PC-9 (cell line): ENCODE measurements at regions not wholly inside any gene's neighbourhood (a gene's known extent, or its start where the extent isn't known, plus 50 kb on each side); places are given as distances from the start of the nearest gene placed in this dataset.

Experiments used
- BruUV-seq: library from RNA; stranded (reverse); fragments of 400-500 nt; replicated peaks from 2 replicates; lab custom pipeline; 2021; lab: Mats Ljungman, UMichigan
- CTCF ChIA-PET: fragments of 300-600 bp; sonication (Branson Sonifier 250); formaldehyde crosslinking; loops from one replicate; lab custom pipeline; 2022; ENCODE audit warnings: antibody characterized with exemption; lab: Charles Lee
- POLR2A ChIA-PET: fragments of 300-600 bp; sonication (Branson Sonifier 250); formaldehyde crosslinking; loops from one replicate; lab custom pipeline; 2022; ENCODE audit warnings: antibody characterized with exemption; ENCODE audit not compliant: unreplicated experiment; lab: Charles Lee
- DNase-seq, 2 experiments: peaks; one replicate each; pipeline versions ENCODE4 v3.0.0 to v3.0.0-alpha.2; 2015 to 2022; ENCODE audit warnings: mixed read lengths in 1 of 2
- H2AFZ ChIP-seq: fragments of 200-600 bp; sonication (generic); 2 replicates; pipeline ENCODE4 v1.8.1; 2017; ENCODE audit warnings: antibody characterized with exemption
- H3F3A ChIP-seq: fragments of 200-600 bp; sonication (generic); 2 replicates; pipeline ENCODE4 v1.8.1; 2017; ENCODE audit warnings: antibody characterized with exemption, mild to moderate bottlenecking, low read depth; ENCODE audit not compliant: insufficient read depth
- H3K27ac ChIP-seq: fragments of 200-600 bp; sonication (generic); 2 replicates; pipeline ENCODE4 v1.6.1; 2016; ENCODE audit warnings: mixed run types
- H3K27me3 ChIP-seq: fragments of 200-600 bp; sonication (generic); 2 replicates; pipeline ENCODE4 v1.6.1; 2016; ENCODE audit warnings: low read depth, mixed run types; ENCODE audit not compliant: insufficient read depth
- H3K36me3 ChIP-seq: fragments of 200-600 bp; sonication (generic); 2 replicates; pipeline ENCODE4 v1.6.1; 2016; ENCODE audit warnings: low read depth, mixed run types
- H3K4me1 ChIP-seq: fragments of 200-600 bp; sonication (generic); replicated peaks from 2 replicates; pipeline ENCODE4 v1.6.1; 2016; ENCODE audit warnings: mixed run types; ENCODE audit not compliant: insufficient read depth
- H3K4me2 ChIP-seq: fragments of 200-600 bp; sonication (generic); 2 replicates; pipeline ENCODE4 v1.6.1; 2017; ENCODE audit warnings: mixed run types
- H3K4me3 ChIP-seq: fragments of 200-600 bp; sonication (generic); 2 replicates; pipeline ENCODE4 v1.6.1; 2016; ENCODE audit warnings: mixed run types
- H3K79me2 ChIP-seq: fragments of 200-600 bp; sonication (generic); 2 replicates; pipeline ENCODE4 v1.6.1; 2017; ENCODE audit warnings: low read depth, mixed run types
- H3K9me2 ChIP-seq: fragments of 200-600 bp; sonication (generic); 2 replicates; pipeline ENCODE4 v1.8.1; 2017; ENCODE audit warnings: mild to moderate bottlenecking; ENCODE audit not compliant: insufficient read depth
- H3K9me3 ChIP-seq: fragments of 200-600 bp; sonication (generic); 2 replicates; pipeline ENCODE4 v1.8.1; 2016; ENCODE audit warnings: low read depth; ENCODE audit not compliant: insufficient read depth
- H4K20me1 ChIP-seq: fragments of 200-600 bp; sonication (generic); 2 replicates; pipeline ENCODE4 v1.8.1; 2017; ENCODE audit not compliant: insufficient read depth
- EZH2 ChIP-seq: fragments of 200-600 bp; sonication (generic); IDR thresholded peaks from 2 replicates; pipeline ENCODE4 v1.8.0; 2017; ENCODE audit warnings: antibody characterized with exemption, low read depth
- intact Hi-C: fragments of 100-400 bp; cut with micrococcal nuclease; formaldehyde crosslinking; loops from one replicate; pipeline ENCODE4 v1.10.0; 2022; ENCODE audit not compliant: unreplicated experiment
- TF ChIP-seq, protein P1 (sequence below): fragments of 200-600 bp; sonication (generic); conservative IDR thresholded peaks from 2 replicates; pipeline ENCODE4 v1.6.1; 2017; ENCODE audit warnings: mixed run types, antibody characterized with exemption, mild to moderate bottlenecking, moderate library complexity

DNA sequence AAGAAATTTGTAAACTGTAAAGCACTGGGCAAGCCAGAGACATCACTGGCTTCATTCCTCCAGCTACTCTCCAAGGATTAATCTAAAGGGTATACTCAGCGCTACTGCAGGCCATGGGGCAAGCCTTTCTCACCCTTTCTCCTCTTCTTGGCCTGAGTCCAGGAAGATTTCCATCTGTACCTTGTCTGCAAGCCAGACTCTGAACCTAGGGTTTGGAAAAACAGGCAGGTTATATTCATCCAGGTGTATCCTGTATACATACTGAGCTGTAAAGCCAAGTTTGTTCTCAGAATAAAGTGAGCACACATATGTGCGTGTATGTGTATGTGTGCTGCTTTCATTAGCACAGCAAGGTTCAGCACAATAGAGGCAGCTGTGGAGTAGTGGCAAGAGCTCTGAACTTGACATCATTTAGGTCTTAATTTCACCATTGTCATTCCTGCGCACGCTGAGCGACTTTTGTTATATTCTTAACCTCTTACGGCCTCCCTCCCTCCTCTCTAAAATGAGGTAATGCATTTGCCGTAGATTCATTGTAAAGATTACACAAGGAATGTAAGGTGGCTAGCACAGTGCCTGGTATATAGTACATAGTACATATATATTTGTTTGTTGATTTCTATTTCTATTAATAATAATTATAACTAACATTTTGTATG lies 128.1 kb upstream of the JUN start:
- H3K27ac ChIP-seq, result no peak overlapping the region
- H3K36me3 ChIP-seq, result no peaks in the 10 kb centered on the region; the same call in 1 of the 2 replicates
- DNase-seq, result no peak
- peaks cover 16% of the 10 kb centered on the region; the same call in 1 of the 2 replicates for H3K9me3 ChIP-seq
- no peaks in the 10 kb centered on the region for H3K27me3 ChIP-seq
- H3F3A ChIP-seq, result peaks cover 24% of the 10 kb centered on the region
- H3K9me2 ChIP-seq, result no peaks in the 10 kb centered on the region
- H2AFZ ChIP-seq, result no peak overlapping the region
- H3K4me2 ChIP-seq, result no peak overlapping the region
- H4K20me1 ChIP-seq, result no peaks in the 10 kb centered on the region
- H3K4me1 ChIP-seq, result peaks cover 33% of the 10 kb centered on the region
- CTCF ChIA-PET, result no interaction called here
- no TSS peak for BruUV-seq
- POLR2A ChIA-PET, result interaction anchor here (0.7 kb wide), 1 partner anchor 957 kb away, joined by 3 read pairs; no protein-coding TSS in a partner anchor
- TF ChIP-seq, protein P1, sequence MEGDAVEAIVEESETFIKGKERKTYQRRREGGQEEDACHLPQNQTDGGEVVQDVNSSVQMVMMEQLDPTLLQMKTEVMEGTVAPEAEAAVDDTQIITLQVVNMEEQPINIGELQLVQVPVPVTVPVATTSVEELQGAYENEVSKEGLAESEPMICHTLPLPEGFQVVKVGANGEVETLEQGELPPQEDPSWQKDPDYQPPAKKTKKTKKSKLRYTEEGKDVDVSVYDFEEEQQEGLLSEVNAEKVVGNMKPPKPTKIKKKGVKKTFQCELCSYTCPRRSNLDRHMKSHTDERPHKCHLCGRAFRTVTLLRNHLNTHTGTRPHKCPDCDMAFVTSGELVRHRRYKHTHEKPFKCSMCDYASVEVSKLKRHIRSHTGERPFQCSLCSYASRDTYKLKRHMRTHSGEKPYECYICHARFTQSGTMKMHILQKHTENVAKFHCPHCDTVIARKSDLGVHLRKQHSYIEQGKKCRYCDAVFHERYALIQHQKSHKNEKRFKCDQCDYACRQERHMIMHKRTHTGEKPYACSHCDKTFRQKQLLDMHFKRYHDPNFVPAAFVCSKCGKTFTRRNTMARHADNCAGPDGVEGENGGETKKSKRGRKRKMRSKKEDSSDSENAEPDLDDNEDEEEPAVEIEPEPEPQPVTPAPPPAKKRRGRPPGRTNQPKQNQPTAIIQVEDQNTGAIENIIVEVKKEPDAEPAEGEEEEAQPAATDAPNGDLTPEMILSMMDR, result no peak
- no peak for TF ChIP-seq EZH2
- intact Hi-C loops, result no loop called here
- no peak overlapping the region for H3K4me3 ChIP-seq
- no peaks in the 10 kb centered on the region for H3K79me2 ChIP-seq

DNA sequence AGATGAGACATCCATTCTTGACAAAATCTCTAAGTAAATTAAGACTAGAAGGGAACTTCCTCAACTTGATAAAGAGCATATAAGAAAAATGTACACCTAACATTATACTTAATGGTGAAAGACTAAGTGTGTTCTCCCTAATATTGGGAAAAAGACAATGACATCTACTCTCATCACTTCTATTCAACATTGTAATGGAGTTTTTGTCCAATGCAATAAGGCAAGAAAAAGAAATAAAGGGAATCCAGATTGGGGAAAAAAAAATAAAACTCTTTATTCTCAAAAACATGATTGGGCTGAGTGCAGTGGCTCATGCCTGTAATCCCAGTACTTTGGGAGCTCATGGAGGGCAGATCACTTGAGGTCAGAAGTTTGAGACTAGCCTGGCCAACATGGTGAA lies 131.1 kb upstream of the JUN start:
- H3K9me3 ChIP-seq, result peaks cover 16% of the 10 kb centered on the region; the same call in 1 of the 2 replicates
- CTCF ChIA-PET, result no interaction called here
- no peak overlapping the region for H3K4me2 ChIP-seq
- H3K27ac ChIP-seq, result no peak overlapping the region
- intact Hi-C loops, result no loop called here
- no peaks in the 10 kb centered on the region; the same call in 1 of the 2 replicates for H3K36me3 ChIP-seq
- no peaks in the 10 kb centered on the region for H3K79me2 ChIP-seq
- TF ChIP-seq, protein P1, result no peak
- no peak for TF ChIP-seq EZH2
- no peaks in the 10 kb centered on the region for H3K9me2 ChIP-seq
- peaks cover 5% of the 10 kb centered on the region for H3K4me1 ChIP-seq
- peaks cover 6% of the 10 kb centered on the region for H3F3A ChIP-seq
- POLR2A ChIA-PET, result no interaction called here
- no peaks in the 10 kb centered on the region for H4K20me1 ChIP-seq
- no TSS peak for BruUV-seq
- no peak overlapping the region for H3K4me3 ChIP-seq
- no peak overlapping the region for H2AFZ ChIP-seq
- no peak for DNase-seq
- H3K27me3 ChIP-seq, result no peaks in the 10 kb centered on the region

DNA sequence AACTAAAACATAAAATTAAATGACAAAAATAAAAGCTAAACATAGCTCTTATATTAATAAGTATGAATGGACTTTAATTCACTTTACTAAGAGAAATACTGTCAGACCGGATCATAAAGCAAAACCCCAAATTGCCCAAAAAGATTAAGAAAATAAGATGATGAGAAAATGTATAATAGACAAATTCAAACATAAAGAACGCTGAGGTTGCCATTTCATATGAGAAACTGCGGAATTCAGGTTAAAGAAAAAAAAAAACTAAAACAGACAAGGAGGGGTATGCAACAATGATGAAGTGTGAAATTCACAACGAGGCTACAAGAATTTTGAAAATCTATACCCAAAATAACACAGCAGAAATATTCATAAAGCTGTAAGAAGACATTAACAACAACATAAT lies 133.6 kb upstream of the JUN start:
- no peak for TF ChIP-seq EZH2
- TF ChIP-seq, protein P1, result no peak
- H3K9me3 ChIP-seq, result peaks cover 16% of the 10 kb centered on the region; the same call in 1 of the 2 replicates
- H3K4me2 ChIP-seq, result no peak overlapping the region
- H3F3A ChIP-seq, result peaks cover 12% of the 10 kb centered on the region; the same call in 1 of the 2 replicates
- ChIA-PET CTCF (no interaction called here), POLR2A (interaction anchor here (0.6 to 0.7 kb wide), 3 partner anchors 13 to 362 kb away, joined by 4 to 17 read pairs (median 5); no protein-coding TSS in a partner anchor)
- no peaks in the 10 kb centered on the region for H3K4me1 ChIP-seq
- no peaks in the 10 kb centered on the region for H3K9me2 ChIP-seq
- H3K4me3 ChIP-seq, result no peak overlapping the region
- no TSS peak for BruUV-seq
- no peak overlapping the region for H2AFZ ChIP-seq
- no peak overlapping the region for H3K27ac ChIP-seq
- intact Hi-C loops, result no loop called here
- no peaks in the 10 kb centered on the region; the same call in 1 of the 2 replicates for H3K36me3 ChIP-seq
- H3K27me3 ChIP-seq, result no peaks in the 10 kb centered on the region
- no peak for DNase-seq
- no peaks in the 10 kb centered on the region for H3K79me2 ChIP-seq
- no peaks in the 10 kb centered on the region for H4K20me1 ChIP-seq
